ENCODE measurements at regions not wholly inside any gene's neighbourhood (a gene's known extent, or its start where the extent isn't known, plus 50 kb on each side); places are given as distances from the start of the nearest gene placed in this dataset.

GRCh38 chr18:73688161-73688560, 459.5 kb downstream of the FBXO15 start:
- no peak overlapping the region for H3T11ph ChIP-seq (ENCODE audit: low read length)
- H3K27ac Mint-ChIP-seq: no peak overlapping the region
- no peaks in the 10 kb centered on the region for H3K9me3 ChIP-seq (ENCODE audit: control insufficient read depth, low read depth, low read length)
- WGBS (ENCODE audit: extremely low coverage, insufficient read length, low lambda C conversion rate): no CpG with 5 or more reads among the region's 4 CpGs
- no peak for TF ChIP-seq CTCF (conservative IDR thresholded peaks at IDR 0.05)
- no peak overlapping the region for H3K4me3 Mint-ChIP-seq
- H3K23me2 ChIP-seq (ENCODE audit: insufficient read length, low read depth, low read length, poor library complexity, severe bottlenecking): no peaks in the 10 kb centered on the region
- H3K79me2 ChIP-seq (ENCODE audit: insufficient read depth, low read length): no peaks in the 10 kb centered on the region
- no peak overlapping the region for H3K4ac ChIP-seq (ENCODE audit: low read depth, low read length)
- H2BK5ac ChIP-seq (ENCODE audit: insufficient read length, low read length): no peak overlapping the region
- H2AFZ ChIP-seq (ENCODE audit: low read length): no peak overlapping the region
- no peak overlapping the region for H3K27ac ChIP-seq (ENCODE audit: insufficient read length, low read depth, low read length)
- no peak overlapping the region for H2AK5ac ChIP-seq (ENCODE audit: insufficient read length, low read length)
- H3K27me3 Mint-ChIP-seq (ENCODE audit: low read depth): no peaks in the 10 kb centered on the region
- H3K56ac ChIP-seq (ENCODE audit: insufficient read length, low read depth, low read length): no peak overlapping the region
- no peak overlapping the region for H3K18ac ChIP-seq (ENCODE audit: insufficient read length, low read depth, low read length)
- no peaks in the 10 kb centered on the region for H3K79me1 ChIP-seq (ENCODE audit: insufficient read depth, low read depth, low read length, poor library complexity, severe bottlenecking)
- H3K36me3 Mint-ChIP-seq (ENCODE audit: insufficient read depth in 1 of 3, low read depth in 3 of 3): peaks cover 0 to 8% (median 2%) of the 10 kb centered on the region in 3 experiments; a peak in 3 of 7 replicates
- peak overlapping the region; percentile 12 for H3K4me2 ChIP-seq (ENCODE audit: insufficient read depth, insufficient read length, low read length)
- no peak overlapping the region for H2BK20ac ChIP-seq (ENCODE audit: low read depth, low read length, poor library complexity, severe bottlenecking)
- no peak overlapping the region for H4K91ac ChIP-seq (ENCODE audit: insufficient read length, low read depth, low read length)
- H3K27me3 ChIP-seq (ENCODE audit: insufficient read depth, low read length): no peaks in the 10 kb centered on the region
- peaks cover 18 to 22% of the 10 kb centered on the region in 2 experiments for H3K4me1 Mint-ChIP-seq
- no peak overlapping the region for H2BK120ac ChIP-seq (ENCODE audit: low read depth, low read length, poor library complexity, severe bottlenecking)
- no peak overlapping the region for H4K5ac ChIP-seq (ENCODE audit: insufficient read length, low read depth, low read length)
- no peak overlapping the region for H3K14ac ChIP-seq (ENCODE audit: insufficient read depth, low read length)
- H4K20me1 ChIP-seq (ENCODE audit: control insufficient read depth, insufficient read depth, insufficient read length): no peaks in the 10 kb centered on the region
- DNase-seq: no peak
- H2BK12ac ChIP-seq (ENCODE audit: insufficient read length, low read depth, low read length): no peak overlapping the region
- no peak overlapping the region for H3K23ac ChIP-seq (ENCODE audit: insufficient read length, low read depth, low read length)
- H3K9me3 Mint-ChIP-seq: peaks cover 6 to 9% of the 10 kb centered on the region in 2 experiments; a peak in 3 of 5 replicates
- no peak overlapping the region for H2BK15ac ChIP-seq (ENCODE audit: low read depth, low read length)
- H3K4me1 ChIP-seq (ENCODE audit: insufficient read depth, low read length): peaks cover 4% of the 10 kb centered on the region; the same call in 1 of the 2 replicates
- no peak overlapping the region for H3K9ac ChIP-seq (ENCODE audit: extremely low read depth, insufficient read length, low read length)
- H4K8ac ChIP-seq (replicated peaks; ENCODE audit: insufficient read length, low read depth, low read length): no peak overlapping the region

All from H9 (cell line).